ENCODE measurements at regions not wholly inside any gene's neighbourhood (a gene's known extent, or its start where the extent isn't known, plus 50 kb on each side); places are given as distances from the start of the nearest gene placed in this dataset.
"Not testable (repeated sequence)": the region's sequence is repeated elsewhere in the genome, so short reads cannot be mapped to it uniquely, and the experiment has no call there.

- in situ Hi-C loops (cut with HindIII; ENCODE audit: low sequenced_read_pairs), result loop anchor here (5.0 kb wide), 1 partner anchor 55 kb away; no protein-coding TSS in a partner anchor
These were observed 327.7 kb downstream of the PAPSS1 start for GRCh38 chr4:107392380-107392779.

- in situ Hi-C loops (cut with HindIII; ENCODE audit: low sequenced_read_pairs), result loop anchor here (5.0 kb wide), 1 partner anchor 54 kb away; no protein-coding TSS in a partner anchor
These were observed 328.4 kb downstream of the PAPSS1 start for GRCh38 chr4:107391630-107392028.

- in situ Hi-C loops (cut with HindIII; ENCODE audit: low sequenced_read_pairs), result loop anchor here (5.0 kb wide), 1 partner anchor 54 kb away; no protein-coding TSS in a partner anchor
These were observed 328.9 kb downstream of the PAPSS1 start for GRCh38 chr4:107391009-107391629.

- in situ Hi-C loops (cut with HindIII; ENCODE audit: low sequenced_read_pairs), result loop anchor here (5.0 kb wide), 1 partner anchor 53 kb away; no protein-coding TSS in a partner anchor
These were observed 330.1 kb downstream of the PAPSS1 start for GRCh38 chr4:107389965-107390364.

GRCh38 chr4:107388736-107389274, 331.2 kb downstream of the PAPSS1 start:
- in situ Hi-C loops (cut with HindIII; ENCODE audit: low sequenced_read_pairs), result no loop called here

GRCh38 chr4:107380836-107381438, 339.1 kb downstream of the PAPSS1 start:
- in situ Hi-C loops (cut with HindIII; ENCODE audit: low sequenced_read_pairs), result no loop called here

- in situ Hi-C loops (cut with HindIII; ENCODE audit: low sequenced_read_pairs), result no loop called here
These were observed 339.8 kb downstream of the PAPSS1 start for GRCh38 chr4:107380190-107380589.

- in situ Hi-C loops (cut with HindIII; ENCODE audit: low sequenced_read_pairs), result no loop called here
These were observed 340.8 kb downstream of the PAPSS1 start for GRCh38 chr4:107379054-107379869.

GRCh38 chr4:107376293-107376692, 340.2 kb upstream of the DKK2 start:
- in situ Hi-C loops (cut with HindIII; ENCODE audit: low sequenced_read_pairs), result no loop called here

- in situ Hi-C loops (cut with HindIII; ENCODE audit: low sequenced_read_pairs), result no loop called here
These were observed 330.8 kb upstream of the DKK2 start for GRCh38 chr4:107366900-107367299.

GRCh38 chr4:107366016-107366735, 330.1 kb upstream of the DKK2 start:
- in situ Hi-C loops (cut with HindIII; ENCODE audit: low sequenced_read_pairs), result no loop called here

GRCh38 chr4:107363125-107363524, 327.0 kb upstream of the DKK2 start:
- in situ Hi-C loops (cut with HindIII; ENCODE audit: low sequenced_read_pairs), result no loop called here

- in situ Hi-C loops (cut with HindIII; ENCODE audit: low sequenced_read_pairs), result no loop called here
These were observed 323.1 kb upstream of the DKK2 start for GRCh38 chr4:107359208-107359607.

- in situ Hi-C loops (cut with HindIII; ENCODE audit: low sequenced_read_pairs), result not testable (repeated sequence)
These were observed 318.2 kb upstream of the DKK2 start for GRCh38 chr4:107354304-107354703.

- in situ Hi-C loops (cut with HindIII; ENCODE audit: low sequenced_read_pairs), result no loop called here
These were observed 315.1 kb upstream of the DKK2 start for GRCh38 chr4:107351196-107351595.

- in situ Hi-C loops (cut with HindIII; ENCODE audit: low sequenced_read_pairs), result no loop called here
These were observed 313.6 kb upstream of the DKK2 start for GRCh38 chr4:107349732-107350131.

GRCh38 chr4:107349266-107349665, 313.2 kb upstream of the DKK2 start:
- in situ Hi-C loops (cut with HindIII; ENCODE audit: low sequenced_read_pairs), result no loop called here

- in situ Hi-C loops (cut with HindIII; ENCODE audit: low sequenced_read_pairs), result no loop called here
These were observed 312.3 kb upstream of the DKK2 start for GRCh38 chr4:107348188-107349050.

GRCh38 chr4:107333518-107333917, 297.4 kb upstream of the DKK2 start:
- in situ Hi-C loops (cut with HindIII; ENCODE audit: low sequenced_read_pairs), result no loop called here

GRCh38 chr4:107332656-107333055, 296.5 kb upstream of the DKK2 start:
- in situ Hi-C loops (cut with HindIII; ENCODE audit: low sequenced_read_pairs), result not testable (repeated sequence)
